HG03575 (cell line): ENCODE measurements at regions not wholly inside any gene's neighbourhood (a gene's known extent, or its start where the extent isn't known, plus 50 kb on each side); places are given as distances from the start of the nearest gene placed in this dataset.

Experiments used
- ATAC-seq: cut with Tn5 transposase; IDR thresholded peaks from one replicate; pipeline ENCODE4 v1.9.1; 2021; ENCODE audit not compliant: unreplicated experiment, insufficient number of reproducible peaks, low FRiP score; ENCODE audit errors: extremely low read depth

DNA sequence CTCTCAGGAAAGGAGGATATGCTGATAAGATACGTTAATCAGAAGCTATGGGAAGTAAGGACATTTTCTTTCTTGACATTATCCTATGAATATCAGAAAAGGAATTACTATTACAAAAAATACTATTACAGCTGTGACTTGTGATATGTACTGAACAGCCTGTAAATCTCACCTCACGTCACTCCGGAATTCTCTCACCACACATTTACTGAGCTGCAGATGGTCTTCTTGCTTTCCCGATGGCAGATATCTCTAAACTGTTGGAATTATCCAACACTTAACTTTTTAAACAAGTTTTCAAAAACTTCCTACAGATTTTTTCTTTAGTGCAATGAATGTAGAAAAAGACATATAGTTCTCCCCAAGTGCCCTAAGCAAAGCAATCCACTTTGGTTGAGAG lies 313.4 kb downstream of the GPR37 start:
- ATAC-seq: no peak

DNA sequence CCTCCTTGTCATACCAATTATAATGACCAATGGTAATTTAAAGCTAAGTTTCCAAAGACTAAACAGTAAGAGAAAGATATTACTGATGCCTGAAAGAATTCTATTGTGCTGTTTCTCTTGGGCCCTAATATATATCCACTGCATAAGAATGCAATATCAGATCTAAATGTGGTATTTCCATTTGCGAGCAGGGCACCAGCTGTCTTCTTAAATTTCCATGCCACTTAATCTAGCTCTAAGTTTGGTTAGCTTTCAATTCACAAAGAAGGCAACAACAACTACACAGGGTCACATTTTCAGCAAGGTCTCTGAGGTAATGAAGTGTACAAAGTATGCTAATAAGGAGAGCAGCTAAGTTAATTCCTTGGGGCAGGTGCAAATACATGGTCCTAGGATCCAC lies 315.7 kb downstream of the GPR37 start:
- no peak for ATAC-seq

DNA sequence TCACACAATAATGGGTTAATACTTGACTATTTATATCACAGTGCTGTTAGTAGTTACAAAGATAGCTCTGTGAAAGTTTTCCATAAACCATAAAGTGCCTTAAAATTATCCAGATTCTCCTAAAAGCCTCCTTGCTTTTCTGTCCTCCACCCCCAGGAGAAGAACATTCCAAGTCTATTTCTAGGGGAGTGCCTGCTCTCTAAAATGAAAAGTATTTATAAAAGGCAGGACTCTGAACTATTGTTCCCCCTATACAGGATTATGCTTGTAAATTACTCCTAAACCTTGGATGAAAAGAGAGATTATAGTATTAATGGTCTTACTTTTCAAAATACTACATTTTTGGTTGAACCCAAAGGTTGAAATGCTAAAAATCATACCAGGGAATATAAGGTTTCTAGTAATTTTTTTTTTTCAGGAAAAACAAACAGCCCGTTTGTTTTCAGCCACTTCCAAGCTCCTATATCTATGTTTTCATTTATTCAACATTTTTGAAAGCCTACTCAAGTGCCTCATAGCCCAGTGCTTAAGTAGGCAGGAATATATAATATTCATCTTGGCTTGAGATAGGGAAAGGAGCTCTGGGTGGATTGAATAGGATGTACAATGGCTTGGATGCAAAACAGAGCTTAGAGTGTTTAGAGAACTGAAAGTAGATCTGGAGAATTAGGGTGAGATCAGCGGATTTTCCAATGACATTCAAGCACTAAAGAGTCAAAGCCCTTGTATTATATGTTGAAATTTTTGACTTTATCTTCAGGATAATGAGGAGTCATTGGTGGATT lies 320.7 kb downstream of the GPR37 start:
- no peak for ATAC-seq

DNA sequence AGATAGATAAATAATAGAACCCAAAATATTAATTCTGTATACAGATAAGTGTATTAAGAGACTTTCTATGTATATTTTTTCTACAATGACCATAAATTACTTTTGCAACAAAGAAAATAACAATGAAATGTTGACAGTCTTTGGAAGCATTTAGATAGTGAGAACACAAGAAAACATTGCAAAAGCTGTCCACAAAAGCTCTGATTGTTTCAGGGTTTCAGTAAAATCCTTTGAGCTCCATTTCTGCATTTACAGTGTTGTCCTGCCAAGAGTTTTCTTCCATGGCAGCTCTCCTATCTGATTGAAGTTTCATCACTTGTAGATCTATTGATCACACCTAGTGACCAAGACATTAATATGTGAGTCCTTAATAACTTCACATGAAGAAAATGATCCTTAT lies 321.8 kb downstream of the GPR37 start:
- ATAC-seq: no peak

DNA sequence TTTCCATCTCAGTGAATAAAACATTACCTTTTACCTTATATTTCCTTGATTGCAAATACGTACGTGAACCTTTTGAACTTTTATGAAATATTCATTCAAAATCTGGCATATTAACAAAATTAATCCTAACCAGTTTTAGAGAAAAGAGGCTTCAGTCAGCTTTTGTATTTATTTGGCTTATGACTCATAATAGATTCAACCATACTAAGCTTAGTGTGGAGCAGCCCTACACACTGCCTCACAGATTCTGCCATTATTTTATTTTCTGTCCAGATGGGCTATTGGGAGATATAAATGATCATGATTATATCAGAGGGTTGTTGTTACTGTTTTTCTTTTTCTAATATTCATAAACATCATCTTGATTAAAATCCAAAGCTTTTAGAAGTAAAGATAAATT lies 325.5 kb downstream of the GPR37 start:
- ATAC-seq: no peak

DNA sequence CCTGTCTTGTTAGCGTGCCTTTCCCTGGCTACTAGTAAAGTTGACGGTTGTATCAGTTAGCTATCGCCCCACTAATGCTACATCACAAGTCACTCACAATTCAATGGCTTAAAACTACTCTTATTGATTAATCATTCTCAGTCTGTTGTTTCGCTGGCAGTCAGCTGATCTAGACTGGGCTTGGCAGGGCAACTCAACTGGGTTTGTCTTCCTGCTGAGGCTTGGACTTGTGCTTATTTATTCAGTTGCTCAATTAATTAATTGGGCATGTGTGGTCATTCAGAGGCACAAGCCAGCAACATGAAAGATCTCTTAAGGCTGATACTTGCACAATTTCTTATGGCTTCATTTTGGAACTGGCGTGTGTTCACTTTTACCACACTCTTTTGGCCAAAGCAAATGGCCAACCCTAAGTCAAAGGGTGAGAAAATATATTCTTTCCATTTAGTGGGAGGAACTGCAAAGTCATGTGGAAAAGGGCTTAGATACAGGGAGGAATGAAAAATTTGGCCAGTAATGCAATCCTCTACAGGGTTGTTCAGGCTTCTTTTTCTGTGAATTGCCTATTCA lies 333.5 kb downstream of the GPR37 start:
- ATAC-seq: no peak

DNA sequence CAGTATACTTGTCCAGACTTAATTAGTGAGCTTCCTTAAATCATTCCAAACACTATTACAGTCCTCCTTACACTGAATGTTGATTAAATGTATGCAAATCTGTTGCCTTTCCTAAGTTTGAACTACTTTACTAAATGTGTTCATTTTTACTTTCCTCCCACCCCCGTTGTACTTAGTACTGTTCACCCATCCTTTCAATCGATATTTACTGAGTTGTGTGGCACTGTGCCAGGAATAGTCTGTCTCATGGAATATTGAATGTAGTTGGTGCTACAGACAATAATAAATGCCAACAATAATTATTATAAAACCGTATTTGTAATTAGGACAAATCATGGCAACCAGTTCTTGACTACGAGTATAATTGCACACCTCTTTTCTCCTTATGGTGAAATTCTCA lies 335.7 kb downstream of the GPR37 start:
- ATAC-seq: no peak

DNA sequence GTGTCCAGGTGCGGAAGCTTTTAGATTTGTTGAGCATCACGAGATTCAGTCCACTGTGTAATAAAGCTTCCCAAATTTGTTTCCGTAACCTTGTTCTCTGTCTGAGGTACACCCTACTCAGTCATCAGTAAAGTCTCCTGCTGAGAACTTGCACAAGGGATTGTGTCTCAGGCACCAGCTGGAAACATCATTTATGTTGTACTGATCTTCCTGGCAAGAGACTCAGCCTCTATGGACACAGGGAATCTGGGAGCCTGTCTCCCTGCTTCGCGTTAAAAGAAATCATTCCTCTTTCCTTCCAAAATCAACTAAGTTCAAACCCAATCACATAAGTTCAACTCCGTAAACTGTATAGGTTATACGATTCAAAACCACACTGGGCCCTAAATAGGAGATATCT lies 336.8 kb downstream of the GPR37 start:
- ATAC-seq: no peak

DNA sequence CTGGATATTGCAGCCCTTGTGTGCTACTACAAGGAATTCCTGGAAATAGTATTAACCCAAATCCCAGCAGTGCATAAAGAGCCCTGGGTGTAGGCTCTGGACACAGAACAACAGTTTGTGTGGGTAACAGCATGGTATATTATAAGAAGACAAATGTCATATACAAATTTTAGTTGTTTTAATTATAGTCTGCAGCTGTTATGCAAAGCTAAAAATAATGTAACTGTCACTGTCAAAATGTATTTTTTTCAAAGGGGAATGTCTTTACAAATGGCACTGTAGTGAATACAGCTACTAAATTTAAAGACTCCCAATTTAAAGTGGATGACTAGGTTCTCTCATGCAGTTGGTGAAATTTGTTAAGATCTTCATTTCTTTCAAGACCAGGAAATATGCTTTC lies 339.0 kb downstream of the GPR37 start:
- ATAC-seq: no peak

DNA sequence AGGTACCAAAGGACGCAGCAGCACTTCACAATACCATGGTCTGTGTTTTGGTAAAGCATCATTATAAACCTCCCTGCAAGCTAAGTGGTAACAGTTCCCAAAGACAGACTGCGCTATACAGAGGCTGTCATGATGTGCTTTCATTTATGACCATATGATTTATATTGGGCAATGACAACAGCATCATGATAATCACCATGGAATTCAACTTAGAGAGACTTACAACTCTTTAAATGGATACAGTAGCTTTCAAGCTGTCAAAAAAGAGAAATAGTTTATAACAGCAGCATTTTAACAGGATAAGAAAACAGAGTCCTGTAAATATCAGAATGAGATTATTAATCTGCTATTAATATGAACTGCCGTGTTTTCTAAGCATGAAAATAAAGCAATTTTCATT lies 341.7 kb downstream of the GPR37 start:
- no peak for ATAC-seq

DNA sequence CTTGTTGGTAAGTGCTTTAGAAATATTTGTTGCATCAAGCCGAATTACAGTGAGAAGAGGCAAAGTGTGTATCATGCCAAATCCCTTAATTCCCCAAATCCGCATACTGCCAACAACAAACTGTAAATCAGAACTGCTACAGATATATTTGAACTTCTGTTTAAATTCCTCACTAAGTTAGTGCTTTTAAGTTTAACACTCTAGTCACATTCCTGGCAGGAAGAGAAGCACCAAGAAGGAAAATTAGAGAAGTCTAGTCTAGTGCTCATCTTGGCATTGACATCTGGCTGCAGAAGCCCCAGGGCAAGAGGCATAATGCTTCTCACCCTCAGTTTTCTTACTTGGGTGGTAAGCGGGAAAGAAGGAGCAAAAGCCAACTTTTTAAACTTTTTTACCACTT lies 343.5 kb downstream of the GPR37 start:
- ATAC-seq: no peak

DNA sequence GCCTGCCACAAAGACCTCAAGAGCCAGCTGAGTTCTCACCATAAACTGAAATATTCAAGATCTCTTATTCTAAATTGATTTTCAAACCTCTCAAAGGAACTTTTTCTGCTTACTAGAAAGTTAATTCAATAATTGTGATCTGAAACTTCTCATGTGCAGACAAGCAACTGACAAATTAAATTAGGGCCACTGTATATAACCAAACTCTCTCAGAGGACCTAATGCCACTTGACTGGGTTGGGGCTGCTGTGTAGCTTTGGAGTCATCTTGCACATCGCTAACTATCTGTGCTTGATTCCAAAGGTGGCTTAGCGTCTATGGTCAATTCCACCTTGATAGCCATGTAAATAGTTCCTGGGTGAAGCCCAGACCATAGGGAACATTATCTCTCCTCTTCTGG lies 345.2 kb downstream of the GPR37 start:
- no peak for ATAC-seq

DNA sequence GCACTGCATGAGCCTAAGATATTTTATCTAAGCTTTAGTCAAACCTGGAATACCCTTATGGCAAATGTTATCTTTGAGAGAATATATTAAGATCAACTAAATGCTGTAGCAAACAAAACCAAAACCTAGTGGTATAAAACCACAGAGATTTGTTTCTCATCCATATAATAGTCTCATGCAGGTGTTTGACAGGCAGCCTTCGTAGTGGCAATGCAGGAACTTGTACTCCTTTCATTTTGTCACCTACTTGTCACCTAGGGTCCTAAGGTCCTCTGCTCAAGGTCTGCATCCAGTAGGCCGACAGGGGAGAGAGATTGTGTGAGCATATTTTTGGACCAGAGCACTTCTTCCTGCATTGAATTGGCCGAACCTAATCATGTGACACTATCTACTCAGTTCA lies 352.6 kb downstream of the GPR37 start:
- no peak for ATAC-seq

DNA sequence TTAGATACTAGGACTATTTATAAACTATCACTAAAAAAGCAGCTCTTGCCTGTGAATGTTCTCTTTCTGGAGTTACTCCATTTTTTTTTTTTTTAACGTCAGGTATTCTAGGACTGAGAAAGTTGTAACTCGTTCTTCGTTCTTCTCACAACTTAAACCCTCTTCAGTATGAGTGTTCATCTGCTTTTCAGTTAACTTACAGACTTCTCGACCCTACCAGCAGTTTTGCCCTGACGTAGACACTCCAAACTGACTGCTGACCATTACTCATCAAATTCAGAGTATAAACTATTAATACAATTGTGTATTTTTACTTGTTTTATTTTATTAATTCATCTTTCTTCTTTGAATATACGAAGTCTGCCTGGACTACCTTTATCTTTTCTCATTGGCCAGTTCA lies 353.1 kb downstream of the GPR37 start:
- no peak for ATAC-seq

DNA sequence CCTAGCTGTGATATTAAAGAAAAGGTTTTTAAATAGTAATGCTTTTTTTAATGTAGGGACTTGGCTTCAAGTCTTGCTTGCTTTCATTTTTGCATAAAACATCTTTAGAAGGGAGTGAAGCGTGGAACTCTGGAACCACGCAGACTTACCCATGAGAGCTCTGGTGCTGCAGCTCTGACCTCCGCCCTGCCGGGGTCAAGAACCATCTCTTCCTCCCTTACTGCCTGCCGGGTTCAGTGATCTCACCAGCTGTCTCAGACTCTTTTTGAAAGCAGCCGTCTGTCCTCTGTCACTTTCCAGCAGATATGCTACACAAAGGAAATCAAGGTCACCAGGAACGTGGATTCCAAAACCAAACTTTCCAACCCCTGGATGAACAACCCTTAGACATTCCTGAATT lies 353.8 kb downstream of the GPR37 start:
- no peak for ATAC-seq

DNA sequence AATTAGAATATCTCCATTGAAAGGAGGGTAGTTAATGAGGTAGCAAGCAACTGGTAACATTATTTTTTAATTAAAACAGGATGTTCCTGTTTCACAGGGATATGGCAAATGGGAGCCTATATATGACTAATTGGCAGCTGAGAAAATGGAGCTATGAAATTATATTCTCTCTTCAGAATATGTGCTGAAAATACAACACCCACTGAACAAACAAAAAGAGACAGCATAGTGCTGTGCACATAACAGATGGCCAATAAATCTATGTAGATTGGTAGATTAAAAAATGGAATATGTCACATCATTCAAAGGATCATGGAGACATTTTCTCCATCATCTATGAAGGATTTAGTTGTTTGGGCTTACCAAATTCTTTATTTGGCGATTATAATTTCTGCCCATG lies 362.0 kb downstream of the GPR37 start:
- no peak for ATAC-seq

DNA sequence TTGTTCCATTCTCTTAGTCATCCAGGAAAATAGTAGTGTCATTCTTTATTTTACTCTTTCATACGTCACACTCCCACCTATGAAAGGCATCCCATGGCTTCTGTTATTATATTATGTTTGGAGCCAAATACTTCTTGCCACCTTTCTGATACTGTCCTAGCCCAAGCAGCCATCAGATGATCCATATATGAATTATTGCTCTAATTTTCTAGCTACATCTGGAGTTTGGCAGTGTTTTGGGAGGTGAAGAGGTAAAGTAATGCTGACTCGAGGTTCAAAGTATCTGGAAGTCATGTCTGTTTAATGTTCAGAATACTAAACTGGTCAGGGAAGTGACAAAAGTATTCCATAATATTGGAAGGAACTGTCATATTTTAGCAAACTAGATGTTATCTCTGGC lies 362.5 kb downstream of the GPR37 start:
- ATAC-seq: no peak

DNA sequence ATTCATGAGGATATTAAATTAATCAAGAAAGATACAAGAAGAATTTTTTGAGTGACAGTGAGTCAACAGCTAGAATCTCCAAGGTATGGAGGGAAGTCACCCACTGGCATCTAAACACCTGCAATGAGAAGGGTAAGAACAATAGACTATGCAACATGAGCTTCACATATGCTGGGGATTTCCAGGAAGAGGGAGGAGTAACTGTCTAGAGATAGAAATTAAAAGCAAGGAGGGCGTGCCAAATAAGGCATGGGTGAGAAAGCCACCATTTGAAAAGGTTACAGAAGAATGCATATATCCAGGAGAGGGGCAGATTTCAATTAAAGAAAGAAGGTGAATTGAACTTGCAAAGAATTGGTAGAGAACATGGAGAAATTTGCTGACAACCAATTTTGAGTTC lies 365.7 kb downstream of the GPR37 start:
- ATAC-seq: no peak

DNA sequence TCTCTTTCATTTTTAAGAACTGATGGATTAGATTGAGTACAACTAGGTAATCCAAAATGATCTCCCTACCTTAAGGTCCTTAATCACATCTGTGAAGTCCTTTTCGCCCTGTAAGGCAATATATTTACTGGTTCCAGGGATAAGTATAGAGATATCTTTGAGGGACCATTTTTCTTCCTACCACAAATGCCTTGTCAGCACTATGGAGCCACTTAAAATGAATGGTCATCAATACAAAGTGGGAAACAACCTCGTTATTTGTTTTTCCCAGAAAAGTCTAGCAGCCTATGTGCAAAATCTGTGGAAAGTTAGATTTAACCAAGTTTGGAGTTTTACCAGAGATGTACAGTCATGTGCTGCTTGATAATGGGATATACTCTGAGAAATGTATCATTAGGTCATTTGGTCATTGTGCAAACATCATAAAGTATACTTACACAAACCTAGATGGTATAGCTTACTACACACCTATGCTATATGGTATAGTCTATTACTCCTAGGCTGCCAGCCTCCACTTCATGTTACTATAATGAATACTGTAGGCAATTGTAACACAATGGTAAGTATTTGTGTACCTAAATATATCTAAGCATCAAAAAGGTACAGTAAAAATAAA lies 366.2 kb upstream of the TMEM229A start:
- ATAC-seq: no peak

DNA sequence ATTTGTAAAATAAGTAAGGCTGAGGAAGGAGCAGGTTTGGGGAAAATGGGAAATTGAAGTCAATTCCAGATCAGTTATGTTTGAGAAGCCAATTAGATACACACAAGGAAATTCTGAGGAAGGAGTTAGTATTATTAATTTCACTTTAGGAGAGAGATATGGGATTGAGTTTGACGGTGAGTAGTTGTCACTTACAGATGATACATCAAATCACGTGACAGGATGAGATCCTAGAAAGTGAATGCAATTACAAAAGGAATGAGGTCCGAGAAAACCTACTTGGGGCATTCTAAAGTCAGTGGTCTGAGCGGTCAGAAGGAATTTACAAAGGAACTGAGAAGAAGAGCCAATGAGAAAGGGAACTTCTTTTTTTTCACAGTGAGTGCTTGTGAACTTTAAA lies 364.3 kb upstream of the TMEM229A start:
- ATAC-seq: no peak

DNA sequence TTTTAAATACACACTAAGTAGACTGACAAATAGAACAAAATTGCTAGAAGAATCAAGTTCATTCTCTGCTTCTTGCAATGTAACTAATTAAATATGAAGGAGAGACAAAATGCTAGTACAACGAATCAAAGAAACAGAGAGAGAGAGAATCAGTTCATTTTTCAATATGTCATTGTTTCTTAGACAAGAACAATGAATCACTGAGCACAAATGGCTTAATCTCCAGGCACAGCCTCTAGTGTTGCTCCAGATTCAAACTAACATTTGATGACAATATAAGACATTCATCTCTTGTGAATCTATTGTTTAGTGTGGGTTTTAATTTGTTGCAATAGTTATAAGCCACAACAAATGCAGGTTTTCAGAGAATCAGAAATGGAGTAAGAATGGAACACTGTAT lies 357.4 kb upstream of the TMEM229A start:
- ATAC-seq: no peak
